ENCODE measurements at regions not wholly inside any gene's neighbourhood (a gene's known extent, or its start where the extent isn't known, plus 50 kb on each side); places are given as distances from the start of the nearest gene placed in this dataset.

- Histone ChIP-seq H2BK20ac (ENCODE audit: low read length) (no peak overlapping the region), H3K4ac (replicated peaks; ENCODE audit: insufficient read length, low read depth, low read length) (no peak overlapping the region), H4K91ac (replicated peaks; ENCODE audit: insufficient read length, low read length) (no peak overlapping the region), H3K56ac (replicated peaks; ENCODE audit: insufficient read length, low read depth, low read length) (no peak overlapping the region), H4K5ac (ENCODE audit: insufficient read length, low read depth, low read length) (no peak overlapping the region), H2BK120ac (replicated peaks; ENCODE audit: low read depth, low read length) (no peak overlapping the region), H3K23ac (ENCODE audit: insufficient read length) (no peak overlapping the region), H4K8ac (ENCODE audit: extremely low read depth, insufficient read depth, low read length) (no peak overlapping the region), H3K79me1 (ENCODE audit: low read depth, low read length) (no peaks in the 10 kb centered on the region), H2AFZ (ENCODE audit: low read length) (no peak overlapping the region), H2AK5ac (ENCODE audit: low read depth, low read length) (no peak overlapping the region), H3K4me2 (ENCODE audit: insufficient read depth in 1 of 2, low read depth in 2 of 2, low read length in 2 of 2) (no peak overlapping the region), H3K79me2 (ENCODE audit: control insufficient read depth in 1 of 2, insufficient read depth in 2 of 2, low read length in 2 of 2) (no peaks in the 10 kb centered on the region), H3K4me3 (ENCODE audit: extremely low read depth in 1 of 4, insufficient read depth in 2 of 4, low read depth in 3 of 4, low read length in 4 of 4) (no peak overlapping the region), H2BK12ac (ENCODE audit: low read depth, low read length) (no peak overlapping the region), H2BK15ac (ENCODE audit: low read length) (no peak overlapping the region), H3K27ac (ENCODE audit: low read depth, low read length) (no peak overlapping the region), H4K20me1 (replicated peaks in 1 of 2; ENCODE audit: control insufficient read depth in 1 of 2, insufficient read depth in 2 of 2, low read length in 2 of 2) (no peaks in the 10 kb centered on the region), H3K36me3 (ENCODE audit: control insufficient read depth in 2 of 4, insufficient read depth in 4 of 4, low read length in 3 of 4) (no peaks in the 10 kb centered on the region), H3K14ac (ENCODE audit: insufficient read length) (no peak overlapping the region), H3K9ac (replicated peaks in 1 of 4; ENCODE audit: extremely low read depth in 1 of 4, low read depth in 3 of 4, low read length in 3 of 4) (no peak overlapping the region), H2BK5ac (ENCODE audit: low read depth, low read length) (no peak overlapping the region), H3K27me3 (replicated peaks in 1 of 4; ENCODE audit: control insufficient read depth in 3 of 4, extremely low read depth in 1 of 4, insufficient read depth in 3 of 4, low read length in 3 of 4) (no peaks in the 10 kb centered on the region; a peak in 2 of 7 replicates), H3K4me1 (replicated peaks in 1 of 4; ENCODE audit: control insufficient read depth in 3 of 4, insufficient read depth in 4 of 4, low read length in 3 of 4) (no peaks in the 10 kb centered on the region; a peak in 1 of 7 replicates), H3K23me2 (ENCODE audit: low read depth, low read length) (no peaks in the 10 kb centered on the region), H3K18ac (ENCODE audit: extremely low read depth, low read length) (no peak overlapping the region), H3K9me3 (ENCODE audit: insufficient read depth in 2 of 2, low read depth in 1 of 2, low read length in 1 of 2) (no peaks in the 10 kb centered on the region)
- no peak for TF ChIP-seq EP300 (IDR thresholded peaks at IDR 0.05; ENCODE audit: borderline replicate concordance in 1 of 2, low read depth in 2 of 2, low read length in 2 of 2)
- no peak for TF ChIP-seq HDAC6 (IDR thresholded peaks at IDR 0.05; ENCODE audit: low read depth, low read length)
- DNase-seq (ENCODE audit: low read depth in 1 of 2, low spot score in 2 of 2) (no peak), FAIRE-seq (no peak)
- POLR2A ChIA-PET (ENCODE audit: partially characterized antibody), result interaction anchor here (1.1 kb wide), 1 partner anchor 20 kb away, joined by 3 read pairs; no protein-coding TSS in a partner anchor
- CTCF ChIA-PET (ENCODE audit: partially characterized antibody), result interaction anchor here (0.6 to 1.5 kb wide), 4 partner anchors 12 to 154 kb away, joined by 3 to 5 read pairs (median 4); no protein-coding TSS in a partner anchor
- 96% methylated on average over 4 of the region's 4 CpGs; no CpG with 5 or more reads in 1 of the 2 experiments for WGBS, 2 experiments (ENCODE audit: extremely low coverage in 1 of 2, insufficient coverage in 1 of 2, insufficient read length in 1 of 2, insufficient replicate concordance in 2 of 2, low coverage in 1 of 2, low lambda C conversion rate in 2 of 2, missing lambda C conversion rate in 1 of 2)
Observed at GRCh38 chr9:38194870-38195269, 125.8 kb upstream of the SHB start.

Measured in H1 (cell line).